ENCODE measurements at regions not wholly inside any gene's neighbourhood (a gene's known extent, or its start where the extent isn't known, plus 50 kb on each side); places are given as distances from the start of the nearest gene placed in this dataset.

GRCh38 chr16:13480801-13481200 lies 439.2 kb upstream of the ERCC4 start:
- ATAC-seq (ENCODE audit: low read depth) = no peak
- Histone ChIP-seq H4K20me1 (ENCODE audit: insufficient read depth, low read length) (no peaks in the 10 kb centered on the region), H3K27ac (ENCODE audit: insufficient read depth, low read length) (no peak overlapping the region), H3K14ac (replicated peaks; ENCODE audit: low read depth, low read length) (no peak overlapping the region), H2BK120ac (ENCODE audit: low read depth, low read length) (no peak overlapping the region), H2BK15ac (ENCODE audit: low read depth, low read length) (no peak overlapping the region), H3K9me3 (ENCODE audit: control insufficient read depth, insufficient read depth, low read length) (peaks cover 20% of the 10 kb centered on the region), H2BK20ac (ENCODE audit: low read depth, low read length) (no peak overlapping the region), H3K56ac (ENCODE audit: extremely low read depth, insufficient read depth, low read length) (no peak overlapping the region), H2AK9ac (replicated peaks; ENCODE audit: low read depth, low read length, poor library complexity) (no peak overlapping the region), H3K4me3 (ENCODE audit: insufficient read depth, low read depth, low read length) (no peak overlapping the region), H4K8ac (ENCODE audit: low read depth in 2 of 2, low read length in 2 of 2) (no peak overlapping the region), H3K9ac (ENCODE audit: low read depth, low read length) (no peak overlapping the region), H3K36me3 (ENCODE audit: control insufficient read depth, insufficient read depth, low read length) (no peaks in the 10 kb centered on the region), H3K9me1 (ENCODE audit: insufficient read depth, low read length) (no peaks in the 10 kb centered on the region), H3K18ac (ENCODE audit: low read depth, low read length) (no peak overlapping the region), H4K5ac (ENCODE audit: low read depth, low read length) (no peak overlapping the region), H3K4me1 (ENCODE audit: control insufficient read depth, insufficient read depth, low read length) (no peaks in the 10 kb centered on the region), H2BK5ac (ENCODE audit: low read depth, low read length, poor library complexity, severe bottlenecking) (no peak overlapping the region), H2AK5ac (ENCODE audit: low read depth, low read length) (no peak overlapping the region), H3K79me1 (ENCODE audit: low read depth in 1 of 2, low read length in 2 of 2) (no peaks in the 10 kb centered on the region), H3K23ac (ENCODE audit: low read depth, low read length) (no peak overlapping the region), H3K4ac (ENCODE audit: low read depth, low read length) (no peak overlapping the region), H3K27me3 (ENCODE audit: control insufficient read depth, insufficient read depth, low read length) (no peaks in the 10 kb centered on the region), H4K91ac (ENCODE audit: insufficient read depth, low read depth, low read length) (no peak overlapping the region), H2AFZ (replicated peaks; ENCODE audit: low read length, poor library complexity) (no peak overlapping the region), H3K4me2 (ENCODE audit: low read depth, low read length) (no peak overlapping the region)
- BruUV-seq (replicated peaks) = no TSS peak
- 17% methylated on average over 1 of the region's 4 CpGs; no CpG with 5 or more reads in 1 of the 2 experiments for WGBS, 2 experiments (ENCODE audit: extremely low coverage in 2 of 2, insufficient read length in 1 of 2)
- ChIA-PET POLR2A (ENCODE audit: unreplicated experiment) (no interaction called here), CTCF (no interaction called here)
- intact Hi-C loops (cut with micrococcal nuclease) (no loop called here), in situ Hi-C loops (cut with MboI; ENCODE audit: low sequenced_read_pairs) (no loop called here), dilution Hi-C loops (cut with HindIII; ENCODE audit: low sequenced_read_pairs, unreplicated experiment) (no loop called here)
- DNase-seq = no peak
- TF ChIP-seq RFX5 (IDR thresholded peaks at IDR 0.05; ENCODE audit: low read depth, low read length) (no peak), NFE2L2 (IDR thresholded peaks at IDR 0.05; ENCODE audit: low read depth, low read length) (no peak), CHD1 (IDR thresholded peaks at IDR 0.05; ENCODE audit: low read depth, low read length) (no peak)
- TF ChIP-seq, protein P1, sequence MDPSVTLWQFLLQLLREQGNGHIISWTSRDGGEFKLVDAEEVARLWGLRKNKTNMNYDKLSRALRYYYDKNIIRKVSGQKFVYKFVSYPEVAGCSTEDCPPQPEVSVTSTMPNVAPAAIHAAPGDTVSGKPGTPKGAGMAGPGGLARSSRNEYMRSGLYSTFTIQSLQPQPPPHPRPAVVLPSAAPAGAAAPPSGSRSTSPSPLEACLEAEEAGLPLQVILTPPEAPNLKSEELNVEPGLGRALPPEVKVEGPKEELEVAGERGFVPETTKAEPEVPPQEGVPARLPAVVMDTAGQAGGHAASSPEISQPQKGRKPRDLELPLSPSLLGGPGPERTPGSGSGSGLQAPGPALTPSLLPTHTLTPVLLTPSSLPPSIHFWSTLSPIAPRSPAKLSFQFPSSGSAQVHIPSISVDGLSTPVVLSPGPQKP (IDR thresholded peaks at IDR 0.05; ENCODE audit: borderline replicate concordance, low read depth, low read length) = no peak

All from IMR-90 (cell line).